ENCODE measurements at regions not wholly inside any gene's neighbourhood (a gene's known extent, or its start where the extent isn't known, plus 50 kb on each side); places are given as distances from the start of the nearest gene placed in this dataset.
A peak's percentile ranks its signal among the peaks of the same experiment; 100 is the strongest.

DNA sequence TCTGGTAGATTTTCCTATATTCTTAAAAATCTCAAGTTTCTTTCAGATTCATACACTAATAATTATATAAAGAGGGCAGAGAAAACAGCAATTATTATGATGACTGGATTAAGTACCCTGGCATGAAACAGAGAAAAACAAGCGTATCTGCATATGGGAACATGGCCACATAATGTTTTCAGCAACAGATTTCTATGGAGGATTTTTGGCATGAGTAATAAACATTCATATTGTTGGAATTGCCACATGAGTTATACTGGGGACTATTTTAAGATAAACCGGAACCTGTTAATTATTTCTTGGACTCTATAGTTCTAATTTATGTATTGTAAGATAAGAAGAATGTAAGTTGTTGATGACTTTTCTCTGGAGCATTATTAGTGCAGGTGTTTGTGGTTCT, 112.7 kb downstream of the OXSM start:
- no peak for DNase-seq (ENCODE audit: insufficient read length, low spot score)
- no peak for TF ChIP-seq POLR2A (IDR thresholded peaks at IDR 0.05; ENCODE audit: low read depth, low read length)
- TF ChIP-seq TAF1 (IDR thresholded peaks at IDR 0.05; ENCODE audit: low read depth, low read length): no peak
- no peak for TF ChIP-seq POLR2AphosphoS5 (IDR thresholded peaks at IDR 0.05; ENCODE audit: low read depth, low read length)
- FAIRE-seq: no peak

DNA sequence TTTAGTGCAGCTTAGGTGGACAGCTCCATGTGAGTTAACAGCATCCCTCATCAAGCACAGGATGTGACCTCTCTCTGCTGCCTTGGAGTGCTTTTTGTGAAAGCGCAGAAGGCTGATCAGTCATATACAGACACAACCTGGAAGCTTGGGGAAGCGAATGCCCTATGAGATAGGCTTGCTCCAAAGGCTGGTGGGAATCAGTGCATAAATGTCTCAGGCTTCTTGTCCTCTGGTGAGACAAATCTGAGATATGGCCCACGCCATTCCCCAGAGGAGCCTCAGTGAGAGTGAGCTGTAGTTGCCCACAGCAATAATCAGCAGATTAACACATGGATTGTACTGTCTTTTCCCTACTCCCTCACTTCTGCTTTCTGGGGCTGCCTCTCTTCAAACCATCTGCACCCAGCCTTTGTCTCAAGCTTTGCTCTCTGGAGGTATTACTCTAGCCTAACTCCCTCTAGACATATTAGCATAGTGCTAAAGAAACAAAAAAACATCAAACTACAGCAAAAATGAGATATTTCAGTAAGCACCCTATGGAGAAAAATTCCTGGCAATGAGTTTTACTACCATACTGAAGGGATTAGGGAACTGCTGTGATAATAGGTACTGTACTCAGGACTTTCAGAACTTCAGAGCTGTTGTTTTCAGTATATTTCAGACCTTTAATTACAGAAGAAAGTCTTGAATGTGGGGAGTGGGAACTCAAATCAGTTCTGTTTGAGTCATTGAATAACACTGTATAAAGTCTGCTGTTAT, 113.7 kb downstream of the OXSM start:
- FAIRE-seq (no peak), DNase-seq (ENCODE audit: insufficient read length, low spot score) (no peak)
- TF ChIP-seq SPI1 (IDR thresholded peaks at IDR 0.05; ENCODE audit: low read depth, low read length): 0 out of 2 replicates have a peak, but pooled peaks have one; percentile 21
- TF ChIP-seq TAF1 (IDR thresholded peaks at IDR 0.05; ENCODE audit: low read depth, low read length): no peak

DNA sequence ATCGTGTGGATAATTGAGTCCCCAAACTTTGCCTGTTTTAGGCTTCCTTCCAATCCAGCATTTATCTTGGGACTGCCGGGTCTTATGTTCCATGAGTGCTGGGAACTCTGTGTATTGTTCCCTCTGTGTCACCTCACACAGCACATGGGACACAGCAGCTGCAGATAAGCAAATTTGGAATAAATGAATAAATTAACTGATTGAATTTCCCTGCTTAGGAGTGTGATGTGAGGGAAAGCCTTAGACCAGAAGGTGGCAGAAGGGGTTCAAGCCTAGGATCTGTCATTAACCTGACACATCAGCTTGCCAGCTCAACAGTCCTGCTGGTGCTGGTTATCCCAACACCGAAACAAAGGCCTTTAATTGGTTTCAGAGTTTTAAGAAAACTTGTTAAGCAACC, 114.3 kb downstream of the OXSM start:
- FAIRE-seq (no peak), DNase-seq (ENCODE audit: insufficient read length, low spot score) (no peak)
- TF ChIP-seq PAX5 (IDR thresholded peaks at IDR 0.05; ENCODE audit: insufficient read depth, low read length, severe bottlenecking) (no peak), POLR2A (IDR thresholded peaks at IDR 0.05; ENCODE audit: low read depth, low read length) (no peak), SPI1 (IDR thresholded peaks at IDR 0.05; ENCODE audit: low read depth, low read length) (no peak)

DNA sequence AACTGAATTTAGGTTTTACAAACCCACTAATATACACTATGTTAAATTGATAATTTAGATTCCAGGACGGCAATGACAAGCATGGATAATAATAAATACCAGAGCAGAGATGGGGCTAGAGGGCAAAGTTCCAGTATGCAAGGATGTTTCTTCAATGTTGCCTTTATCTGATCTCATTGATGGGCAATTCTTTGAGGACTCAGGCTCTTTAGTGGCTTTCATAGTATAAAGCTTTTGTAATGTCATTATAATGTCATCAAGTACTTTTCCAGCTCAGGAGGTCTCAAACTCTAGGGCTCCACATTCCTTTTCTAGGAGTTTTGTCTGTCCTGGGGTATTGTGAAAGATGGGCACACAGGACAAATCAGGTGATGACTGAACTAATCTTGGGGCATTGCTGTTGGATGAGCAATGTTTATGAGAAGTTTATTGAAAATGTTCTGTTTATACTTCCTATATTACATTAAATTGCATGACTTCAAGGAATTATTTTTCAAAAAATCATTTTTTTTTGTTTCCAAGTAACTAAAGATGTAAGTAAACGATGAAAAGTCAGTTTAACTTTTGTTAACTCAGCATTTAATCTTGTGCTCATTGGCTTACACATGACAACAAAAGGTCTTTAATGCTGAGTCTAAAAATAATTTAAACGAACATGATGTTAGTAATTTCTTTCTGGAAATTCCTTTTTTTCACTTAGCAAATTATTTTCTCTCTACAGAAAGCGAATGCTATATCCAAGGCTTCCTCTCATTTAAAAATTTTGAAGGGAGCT, 116.4 kb downstream of the OXSM start:
- FAIRE-seq (no peak), DNase-seq (ENCODE audit: insufficient read length, low spot score) (no peak)

DNA sequence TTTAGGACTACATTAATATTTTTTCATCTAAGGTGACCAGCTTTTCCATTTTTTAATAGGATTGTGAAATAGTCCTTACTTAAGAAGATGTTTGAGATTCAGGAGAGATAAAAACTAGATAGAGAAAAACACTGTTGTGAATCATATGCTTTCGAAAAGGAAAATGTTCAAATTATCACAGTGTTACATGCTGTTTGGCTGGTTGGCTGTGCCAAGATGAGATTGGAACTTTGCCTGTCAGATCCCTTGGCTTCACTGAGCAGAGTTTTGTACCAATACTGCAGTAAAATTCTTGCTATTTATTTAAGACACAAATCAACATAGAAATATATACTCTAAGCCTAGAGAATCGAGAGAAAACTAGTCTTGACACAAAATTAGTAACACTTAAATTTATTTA, 117.2 kb downstream of the OXSM start:
- DNase-seq (ENCODE audit: insufficient read length, low spot score): no peak
- no peak for FAIRE-seq
- TF ChIP-seq POLR2AphosphoS5 (IDR thresholded peaks at IDR 0.05; ENCODE audit: low read depth, low read length) (no peak), POU2F2 (IDR thresholded peaks at IDR 0.05; ENCODE audit: low read depth, low read length) (no peak), SPI1 (IDR thresholded peaks at IDR 0.05; ENCODE audit: low read depth, low read length) (no peak), TAF1 (IDR thresholded peaks at IDR 0.05; ENCODE audit: low read depth, low read length) (no peak), PAX5 (IDR thresholded peaks at IDR 0.05; ENCODE audit: insufficient read depth, low read length, severe bottlenecking) (no peak), POLR2A (IDR thresholded peaks at IDR 0.05; ENCODE audit: low read depth, low read length) (no peak)

More for the DNA sequence above, 116.4 kb downstream of the OXSM start:
- TF ChIP-seq POLR2A (IDR thresholded peaks at IDR 0.05; ENCODE audit: low read depth, low read length) (no peak), POU2F2 (IDR thresholded peaks at IDR 0.05; ENCODE audit: low read depth, low read length) (no peak), POLR2AphosphoS5 (IDR thresholded peaks at IDR 0.05; ENCODE audit: low read depth, low read length) (no peak), SPI1 (IDR thresholded peaks at IDR 0.05; ENCODE audit: low read depth, low read length) (no peak), PAX5 (IDR thresholded peaks at IDR 0.05; ENCODE audit: insufficient read depth, low read length, severe bottlenecking) (no peak), TAF1 (IDR thresholded peaks at IDR 0.05; ENCODE audit: low read depth, low read length) (no peak)

DNA sequence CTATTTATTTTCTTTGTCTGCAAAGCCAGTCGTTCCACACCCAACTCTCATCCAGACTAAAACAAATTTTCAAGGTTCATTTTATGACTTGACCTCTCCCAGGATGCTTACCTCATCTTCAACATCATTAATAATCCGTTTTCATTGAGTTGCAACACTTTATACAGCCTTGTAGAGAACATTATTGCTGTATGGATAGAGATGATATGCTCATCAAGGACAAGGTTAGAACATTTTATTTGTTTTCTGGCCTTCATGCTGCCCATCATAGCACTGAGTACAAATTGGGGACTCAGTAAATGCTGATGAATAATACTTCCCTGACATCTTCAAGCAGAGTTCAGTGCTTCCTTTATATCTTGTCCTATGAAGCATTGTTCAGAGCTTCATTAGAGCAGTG, 120.2 kb downstream of the OXSM start:
- FAIRE-seq (no peak), DNase-seq (ENCODE audit: insufficient read length, low spot score) (no peak)
- TF ChIP-seq POU2F2 (IDR thresholded peaks at IDR 0.05; ENCODE audit: low read depth, low read length) (no peak), PAX5 (IDR thresholded peaks at IDR 0.05; ENCODE audit: insufficient read depth, low read length, severe bottlenecking) (no peak), TAF1 (IDR thresholded peaks at IDR 0.05; ENCODE audit: low read depth, low read length) (no peak), POLR2A (IDR thresholded peaks at IDR 0.05; ENCODE audit: low read depth, low read length) (no peak), POLR2AphosphoS5 (IDR thresholded peaks at IDR 0.05; ENCODE audit: low read depth, low read length) (no peak), SPI1 (IDR thresholded peaks at IDR 0.05; ENCODE audit: low read depth, low read length) (no peak)

DNA sequence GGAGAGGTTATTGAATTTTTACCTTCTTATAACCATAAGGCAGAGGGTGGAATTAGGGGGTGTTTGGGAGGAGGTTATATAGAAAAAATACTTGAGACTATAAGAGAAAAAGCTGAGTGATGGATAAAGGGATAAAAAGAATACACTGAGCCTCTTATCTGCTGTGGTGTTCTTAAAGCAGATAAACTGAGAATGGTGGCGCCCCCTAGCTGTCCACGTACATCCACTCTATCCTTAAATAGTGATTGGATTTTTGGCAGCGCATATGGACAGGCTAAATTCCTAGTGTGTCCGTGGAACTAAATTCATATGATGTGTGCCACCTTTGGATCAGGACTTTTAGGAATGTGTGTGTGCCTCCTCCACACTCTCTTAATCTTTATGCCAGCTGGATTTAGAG, 121.1 kb downstream of the OXSM start:
- FAIRE-seq (peak; percentile 57), DNase-seq (ENCODE audit: insufficient read length, low spot score) (no peak)
- TF ChIP-seq TAF1 (IDR thresholded peaks at IDR 0.05; ENCODE audit: low read depth, low read length) (no peak), POU2F2 (IDR thresholded peaks at IDR 0.05; ENCODE audit: low read depth, low read length) (no peak), PAX5 (IDR thresholded peaks at IDR 0.05; ENCODE audit: insufficient read depth, low read length, severe bottlenecking) (no peak), POLR2A (IDR thresholded peaks at IDR 0.05; ENCODE audit: low read depth, low read length) (no peak), POLR2AphosphoS5 (IDR thresholded peaks at IDR 0.05; ENCODE audit: low read depth, low read length) (no peak), SPI1 (IDR thresholded peaks at IDR 0.05; ENCODE audit: low read depth, low read length) (no peak)

DNA sequence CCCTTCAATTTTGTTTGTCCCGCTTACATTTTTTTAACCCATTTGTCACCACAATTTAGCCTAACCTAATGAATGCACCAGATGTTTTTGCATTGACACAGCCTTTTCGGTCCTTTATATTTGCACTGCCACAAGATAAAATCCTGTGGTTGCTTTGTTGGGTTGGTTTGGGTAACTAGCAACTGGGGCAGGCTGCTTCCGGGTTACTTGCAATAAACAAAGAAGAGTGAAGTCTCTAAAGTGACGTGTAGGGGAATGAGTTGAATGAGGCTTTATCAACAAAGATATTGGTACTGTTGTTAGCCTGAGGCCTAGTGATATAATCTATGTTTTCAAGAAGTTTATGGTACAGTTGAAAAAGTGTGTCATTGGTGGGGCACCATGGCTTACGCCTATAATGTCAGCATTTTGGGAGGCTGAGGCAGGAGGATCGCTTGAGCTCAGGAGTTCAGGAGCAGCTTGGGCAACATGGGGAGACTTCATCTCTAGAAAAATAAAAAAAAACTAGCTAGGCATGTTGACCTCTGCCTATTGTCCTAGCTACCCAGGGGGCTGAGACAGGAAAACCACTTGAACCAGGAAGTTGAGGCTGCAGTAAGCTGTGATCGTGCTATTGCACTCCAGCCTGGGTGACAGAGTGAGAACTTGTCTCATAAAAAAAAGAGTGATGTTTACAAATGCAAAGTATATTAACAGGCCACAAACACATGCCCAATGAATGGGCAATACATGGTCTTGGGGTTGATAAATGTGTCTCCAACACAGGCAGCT, 121.8 kb downstream of the OXSM start:
- no peak for DNase-seq (ENCODE audit: insufficient read length, low spot score)
- TF ChIP-seq POLR2A (IDR thresholded peaks at IDR 0.05; ENCODE audit: low read depth, low read length) (no peak), TAF1 (IDR thresholded peaks at IDR 0.05; ENCODE audit: low read depth, low read length) (no peak), PAX5 (IDR thresholded peaks at IDR 0.05; ENCODE audit: insufficient read depth, low read length, severe bottlenecking) (no peak), SPI1 (IDR thresholded peaks at IDR 0.05; ENCODE audit: low read depth, low read length) (no peak), POU2F2 (IDR thresholded peaks at IDR 0.05; ENCODE audit: low read depth, low read length) (no peak)
- no peak for FAIRE-seq

DNA sequence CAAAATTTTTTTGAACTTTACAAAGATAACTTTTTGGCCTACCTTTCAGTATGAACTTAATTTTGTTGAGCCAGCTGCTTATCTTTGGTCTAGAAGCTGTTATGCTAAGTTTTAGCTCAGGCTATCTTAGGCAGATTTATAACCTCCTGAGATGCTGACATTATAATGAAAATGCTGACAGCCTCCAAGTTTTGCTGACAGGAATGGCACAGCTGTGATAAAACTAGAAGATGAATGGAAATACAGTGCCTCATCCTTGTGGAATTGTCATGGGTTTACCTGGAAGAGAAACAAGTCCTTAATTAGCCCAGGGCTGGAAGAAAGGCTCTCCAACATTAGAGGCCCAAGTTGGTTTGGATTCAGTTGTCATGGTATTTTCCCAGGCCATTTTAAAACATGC, 123.3 kb downstream of the OXSM start:
- TF ChIP-seq POLR2A (IDR thresholded peaks at IDR 0.05; ENCODE audit: low read depth, low read length) (no peak), POLR2AphosphoS5 (IDR thresholded peaks at IDR 0.05; ENCODE audit: low read depth, low read length) (no peak), PAX5 (IDR thresholded peaks at IDR 0.05; ENCODE audit: insufficient read depth, low read length, severe bottlenecking) (no peak), POU2F2 (IDR thresholded peaks at IDR 0.05; ENCODE audit: low read depth, low read length) (no peak), TAF1 (IDR thresholded peaks at IDR 0.05; ENCODE audit: low read depth, low read length) (no peak), SPI1 (IDR thresholded peaks at IDR 0.05; ENCODE audit: low read depth, low read length) (no peak)

More for the DNA sequence above, 123.3 kb downstream of the OXSM start:
- DNase-seq (ENCODE audit: insufficient read length, low spot score) (no peak), FAIRE-seq (no peak)

Measured in GM12891 (cell line).